NCI-H128 (cell line): ENCODE measurements at regions not wholly inside any gene's neighbourhood (a gene's known extent, or its start where the extent isn't known, plus 50 kb on each side); places are given as distances from the start of the nearest gene placed in this dataset.

Experiments used
- DNase-seq: peaks from one replicate; lab custom pipeline; 2025; ENCODE audit not compliant: unreplicated experiment; lab: John Stamatoyannopoulos, UW

- DNase-seq = no peak
Observed at GRCh38 chr14:29451941-29452340, 475.7 kb downstream of the PRKD1 start.

- DNase-seq = no peak
Observed at GRCh38 chr14:29453045-29453444, 474.6 kb downstream of the PRKD1 start.

GRCh38 chr14:29454026-29454693 is 473.5 kb downstream of the PRKD1 start:
- DNase-seq = no peak

- no peak for DNase-seq
Observed at GRCh38 chr14:29458547-29458946, 469.1 kb downstream of the PRKD1 start.

GRCh38 chr14:29459531-29459930 is 468.1 kb downstream of the PRKD1 start:
- no peak for DNase-seq

- no peak for DNase-seq
Observed at GRCh38 chr14:29459969-29460560, 467.6 kb downstream of the PRKD1 start.

- DNase-seq = no peak
Observed at GRCh38 chr14:29461101-29461500, 466.5 kb downstream of the PRKD1 start.

GRCh38 chr14:29461506-29461905 is 466.1 kb downstream of the PRKD1 start:
- no peak for DNase-seq

GRCh38 chr14:29462321-29462720 is 465.3 kb downstream of the PRKD1 start:
- no peak for DNase-seq

GRCh38 chr14:29462772-29463171 is 464.9 kb downstream of the PRKD1 start:
- DNase-seq = no peak

GRCh38 chr14:29463727-29464395 is 463.8 kb downstream of the PRKD1 start:
- DNase-seq = no peak

GRCh38 chr14:29465095-29465494 is 462.6 kb downstream of the PRKD1 start:
- no peak for DNase-seq

GRCh38 chr14:29475641-29476040 is 452.0 kb downstream of the PRKD1 start:
- DNase-seq = no peak

- no peak for DNase-seq
Observed at GRCh38 chr14:29486132-29486531, 441.5 kb downstream of the PRKD1 start.

- DNase-seq = no peak
Observed at GRCh38 chr14:29489911-29490425, 437.7 kb downstream of the PRKD1 start.

GRCh38 chr14:29493849-29494248 is 433.8 kb downstream of the PRKD1 start:
- no peak for DNase-seq

- DNase-seq = no peak
Observed at GRCh38 chr14:29494312-29494711, 433.3 kb downstream of the PRKD1 start.

GRCh38 chr14:29503903-29504302 is 423.7 kb downstream of the PRKD1 start:
- no peak for DNase-seq

GRCh38 chr14:29518335-29518734 is 409.3 kb downstream of the PRKD1 start:
- DNase-seq = no peak

- no peak for DNase-seq
Observed at GRCh38 chr14:29521526-29522137, 406.0 kb downstream of the PRKD1 start.
